Uterus (tissue), 2 donors: ENCODE measurements at regions not wholly inside any gene's neighbourhood (a gene's known extent, or its start where the extent isn't known, plus 50 kb on each side); places are given as distances from the start of the nearest gene placed in this dataset.

ENCODE experiments used
- POLR2A ChIP-seq, 2 donors: fragments of 450-650 bp; IDR thresholded peaks; one replicate each; pipeline ENCODE4 v1.6.1; 2016; ENCODE audit warnings: antibody characterized with exemption in 2 of 2, mild to moderate bottlenecking in 1 of 2, moderate library complexity in 1 of 2
- TF ChIP-seq, protein P1 (sequence below), 4 experiments: fragments of 200-600 bp in 2 of 4; fragments of 450-650 bp in 2 of 4; sonication (generic) in 2 of 4; IDR thresholded peaks; one replicate each; pipeline ENCODE4 v1.5.1; 2016 to 2019; ENCODE audit warnings: antibody characterized with exemption in 4 of 4, mild to moderate bottlenecking in 2 of 4, moderate library complexity in 1 of 4

DNA sequence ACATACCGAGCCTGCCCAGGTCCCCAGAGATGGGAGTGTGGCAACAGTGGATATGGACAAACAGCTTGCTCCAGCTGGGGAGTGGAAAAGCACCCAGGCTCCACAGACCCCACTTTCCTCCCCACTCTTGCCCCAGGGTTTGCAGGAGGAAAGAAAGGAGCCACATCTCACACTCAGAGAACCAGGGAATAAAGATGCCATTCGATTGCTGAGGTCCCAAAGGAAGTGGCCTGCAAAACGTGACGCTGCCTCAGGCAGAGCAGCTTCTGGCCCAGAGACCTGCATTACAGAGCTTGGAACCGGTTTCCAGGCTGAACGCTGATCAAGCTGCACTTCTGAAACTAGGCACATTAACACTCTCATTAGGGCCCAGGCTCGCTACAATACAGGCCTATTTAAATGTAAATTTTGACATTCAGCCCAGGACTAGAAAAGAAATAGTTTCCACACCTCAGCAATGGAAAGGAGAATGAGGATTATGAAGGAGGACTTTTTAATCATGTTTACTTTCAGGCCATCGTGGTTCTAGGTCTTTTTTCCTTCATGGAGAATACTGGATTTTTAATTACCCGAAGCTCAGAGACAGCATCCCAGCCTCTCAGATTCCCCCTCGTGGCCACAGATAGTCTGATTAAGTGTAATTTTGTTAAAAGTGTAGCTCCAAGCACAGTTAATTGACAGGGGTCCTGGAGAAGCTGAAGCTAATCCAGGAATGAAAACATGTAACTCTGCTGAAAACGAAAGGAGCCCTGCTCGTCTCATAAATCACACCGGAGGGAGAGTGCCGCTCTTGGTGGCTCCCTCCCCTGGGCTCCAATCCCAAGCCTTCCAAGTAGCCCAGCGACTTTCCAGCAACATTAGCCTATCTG is 221.3 kb upstream of the RAB6C start:
- TF ChIP-seq, protein P1, sequence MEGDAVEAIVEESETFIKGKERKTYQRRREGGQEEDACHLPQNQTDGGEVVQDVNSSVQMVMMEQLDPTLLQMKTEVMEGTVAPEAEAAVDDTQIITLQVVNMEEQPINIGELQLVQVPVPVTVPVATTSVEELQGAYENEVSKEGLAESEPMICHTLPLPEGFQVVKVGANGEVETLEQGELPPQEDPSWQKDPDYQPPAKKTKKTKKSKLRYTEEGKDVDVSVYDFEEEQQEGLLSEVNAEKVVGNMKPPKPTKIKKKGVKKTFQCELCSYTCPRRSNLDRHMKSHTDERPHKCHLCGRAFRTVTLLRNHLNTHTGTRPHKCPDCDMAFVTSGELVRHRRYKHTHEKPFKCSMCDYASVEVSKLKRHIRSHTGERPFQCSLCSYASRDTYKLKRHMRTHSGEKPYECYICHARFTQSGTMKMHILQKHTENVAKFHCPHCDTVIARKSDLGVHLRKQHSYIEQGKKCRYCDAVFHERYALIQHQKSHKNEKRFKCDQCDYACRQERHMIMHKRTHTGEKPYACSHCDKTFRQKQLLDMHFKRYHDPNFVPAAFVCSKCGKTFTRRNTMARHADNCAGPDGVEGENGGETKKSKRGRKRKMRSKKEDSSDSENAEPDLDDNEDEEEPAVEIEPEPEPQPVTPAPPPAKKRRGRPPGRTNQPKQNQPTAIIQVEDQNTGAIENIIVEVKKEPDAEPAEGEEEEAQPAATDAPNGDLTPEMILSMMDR (IDR thresholded peaks at IDR 0.05): no peak
- no peak for TF ChIP-seq POLR2A (IDR thresholded peaks at IDR 0.05)
